Activated CD8-positive, alpha-beta T cell treated with anti-CD3 and anti-CD28 coated beads, Interleukin-2, amount 10 ng/mL, durations not matched to agents 7 days and 5 days (primary cell): ENCODE measurements at regions not wholly inside any gene's neighbourhood (a gene's known extent, or its start where the extent isn't known, plus 50 kb on each side); places are given as distances from the start of the nearest gene placed in this dataset.

Experiments
- ATAC-seq: fragments of 150-1000 bp; cut with Tn5 transposase; one replicate; pipeline ENCODE4 v1.10.0; 2021; ENCODE audit warnings: moderate library complexity
- CTCF ChIA-PET: fragments of 350-600 bp; sonication (Branson Sonifier 250); formaldehyde crosslinking; loops from one replicate; lab custom pipeline; 2021; ENCODE audit warnings: antibody characterized with exemption; lab: Charles Lee
- POLR2A ChIA-PET: fragments of 350-600 bp; sonication (Branson Sonifier 250); formaldehyde crosslinking; loops from one replicate; lab custom pipeline; 2021; ENCODE audit warnings: antibody characterized with exemption; lab: Charles Lee
- DNase-seq: peaks from one replicate; pipeline ENCODE4 v3.0.0-alpha.2; 2020
- H3K27ac Mint-ChIP-seq: one replicate; pipeline ENCODE4 v1.8.0; 2021; ENCODE audit warnings: mild to moderate bottlenecking, mixed read lengths
- H3K27me3 Mint-ChIP-seq: one replicate; pipeline ENCODE4 v1.8.0; 2021; ENCODE audit warnings: low read depth, mixed read lengths
- H3K36me3 Mint-ChIP-seq: one replicate; pipeline ENCODE4 v1.8.0; 2021; ENCODE audit warnings: low read depth, mixed read lengths
- H3K4me1 Mint-ChIP-seq: one replicate; pipeline ENCODE4 v1.8.0; 2021; ENCODE audit warnings: low read depth, mixed read lengths
- H3K4me3 Mint-ChIP-seq: one replicate; pipeline ENCODE4 v1.8.0; 2021; ENCODE audit warnings: mild to moderate bottlenecking, mixed read lengths
- H3K9me3 Mint-ChIP-seq: one replicate; pipeline ENCODE4 v1.8.0; 2022; ENCODE audit warnings: mixed read lengths; ENCODE audit not compliant: insufficient read depth

DNA sequence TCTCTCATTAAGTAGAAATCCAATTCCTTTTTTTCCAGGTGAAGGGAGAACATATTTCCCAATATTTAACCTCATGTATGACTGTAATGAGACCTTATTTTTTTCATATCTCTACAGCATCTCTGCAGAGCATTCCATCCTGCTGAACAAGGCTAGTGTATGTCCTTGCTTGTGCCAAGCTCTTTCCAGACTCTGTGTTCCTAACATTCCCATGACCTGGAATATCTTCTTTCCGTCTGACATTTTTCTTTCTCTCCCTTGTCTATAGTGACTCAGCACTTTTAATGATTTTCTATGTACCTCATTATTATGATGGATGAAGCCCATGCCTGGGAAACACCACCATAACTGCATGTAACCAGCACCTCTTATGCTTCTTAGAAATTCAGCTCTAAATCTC, 278.3 kb upstream of the NRIP1 start:
- ChIA-PET CTCF (no interaction called here), POLR2A (no interaction called here)
- ATAC-seq, result no peak
- Mint-ChIP-seq H3K27me3 (peaks cover 4% of the 10 kb centered on the region), H3K36me3 (no peaks in the 10 kb centered on the region), H3K4me1 (no peaks in the 10 kb centered on the region), H3K9me3 (no peaks in the 10 kb centered on the region), H3K4me3 (no peak overlapping the region), H3K27ac (no peak overlapping the region)
- DNase-seq, result no peak

GRCh38 chr21:15352009-15352408, 287.2 kb upstream of the NRIP1 start:
- H3K9me3 Mint-ChIP-seq, result no peaks in the 10 kb centered on the region
- no peak for DNase-seq
- CTCF ChIA-PET, result no interaction called here
- no peak for ATAC-seq
- H3K4me3 Mint-ChIP-seq, result no peak overlapping the region
- H3K36me3 Mint-ChIP-seq, result no peaks in the 10 kb centered on the region
- H3K4me1 Mint-ChIP-seq, result no peaks in the 10 kb centered on the region
- no peak overlapping the region for H3K27ac Mint-ChIP-seq
- POLR2A ChIA-PET, result no interaction called here
- peaks cover 4% of the 10 kb centered on the region for H3K27me3 Mint-ChIP-seq

- ATAC-seq (no peak), DNase-seq (no peak)
- CTCF ChIA-PET, result no interaction called here
- Mint-ChIP-seq H3K27me3 (no peaks in the 10 kb centered on the region), H3K36me3 (no peaks in the 10 kb centered on the region), H3K4me3 (no peak overlapping the region), H3K4me1 (no peaks in the 10 kb centered on the region), H3K9me3 (no peaks in the 10 kb centered on the region), H3K27ac (no peak overlapping the region)
- POLR2A ChIA-PET, result no interaction called here
Observed at GRCh38 chr21:15353546-15353945, 288.7 kb upstream of the NRIP1 start.

DNA sequence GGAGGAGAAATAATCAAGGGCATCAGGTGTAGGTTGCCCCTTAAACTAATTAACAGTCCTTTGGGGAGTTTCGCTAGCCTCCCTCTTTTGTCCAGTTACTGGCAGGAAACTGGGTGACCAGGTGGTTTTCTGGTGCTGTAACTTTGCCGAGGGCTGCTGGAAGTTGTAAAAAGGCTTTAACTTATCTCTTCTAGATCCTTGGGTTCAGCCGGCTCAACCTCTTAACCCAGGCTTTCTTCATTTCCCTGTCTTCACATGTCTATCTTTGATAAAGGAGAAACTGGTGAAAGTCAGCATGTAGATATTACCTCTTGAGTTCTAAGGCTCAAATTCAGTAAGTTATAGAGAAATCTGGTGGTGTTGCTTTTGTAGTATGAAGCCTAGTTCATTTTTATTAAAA, 289.7 kb upstream of the NRIP1 start:
- ATAC-seq, result no peak
- DNase-seq, result no peak
- Mint-ChIP-seq H3K4me1 (no peaks in the 10 kb centered on the region), H3K27me3 (no peaks in the 10 kb centered on the region), H3K9me3 (no peaks in the 10 kb centered on the region), H3K36me3 (no peaks in the 10 kb centered on the region), H3K27ac (no peak overlapping the region), H3K4me3 (no peak overlapping the region)
- POLR2A ChIA-PET, result no interaction called here
- CTCF ChIA-PET, result no interaction called here

GRCh38 chr21:15355066-15355465, 290.3 kb upstream of the NRIP1 start:
- H3K27me3 Mint-ChIP-seq, result no peaks in the 10 kb centered on the region
- ATAC-seq, result no peak
- no peak overlapping the region for H3K27ac Mint-ChIP-seq
- ChIA-PET CTCF (no interaction called here), POLR2A (no interaction called here)
- H3K9me3 Mint-ChIP-seq, result no peaks in the 10 kb centered on the region
- DNase-seq, result no peak
- no peak overlapping the region for H3K4me3 Mint-ChIP-seq
- H3K36me3 Mint-ChIP-seq, result no peaks in the 10 kb centered on the region
- H3K4me1 Mint-ChIP-seq, result no peaks in the 10 kb centered on the region

GRCh38 chr21:15359251-15359650, 294.5 kb upstream of the NRIP1 start:
- no peak for DNase-seq
- ChIA-PET POLR2A (no interaction called here), CTCF (no interaction called here)
- Mint-ChIP-seq H3K36me3 (no peaks in the 10 kb centered on the region), H3K4me1 (no peaks in the 10 kb centered on the region), H3K27me3 (no peaks in the 10 kb centered on the region), H3K4me3 (no peak overlapping the region), H3K27ac (no peak overlapping the region), H3K9me3 (no peaks in the 10 kb centered on the region)
- ATAC-seq, result no peak

DNA sequence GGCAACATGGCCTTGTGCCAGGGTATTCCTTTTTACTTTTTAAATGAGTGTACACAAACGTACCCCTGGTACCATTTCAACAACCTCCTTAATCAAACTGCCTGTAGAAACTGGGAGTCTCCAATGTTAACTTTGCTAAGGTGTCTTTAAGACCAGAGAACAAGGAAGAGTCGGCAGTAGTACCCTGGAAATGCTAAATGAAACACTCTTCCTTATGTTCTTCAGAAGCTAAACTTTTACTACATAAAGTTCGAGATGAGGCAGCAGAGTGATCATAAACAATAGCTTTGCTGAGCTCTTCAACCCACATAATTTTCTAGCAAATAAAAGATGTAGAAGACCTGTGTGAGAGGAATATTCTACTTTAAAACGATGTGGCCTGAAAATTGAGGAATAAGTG, 297.7 kb upstream of the NRIP1 start:
- Mint-ChIP-seq H3K4me3 (no peak overlapping the region), H3K27ac (no peak overlapping the region), H3K36me3 (no peaks in the 10 kb centered on the region), H3K27me3 (no peaks in the 10 kb centered on the region), H3K9me3 (peaks cover 6% of the 10 kb centered on the region), H3K4me1 (no peaks in the 10 kb centered on the region)
- DNase-seq, result no peak
- ChIA-PET CTCF (no interaction called here), POLR2A (no interaction called here)
- no peak for ATAC-seq

- DNase-seq, result no peak
- no peaks in the 10 kb centered on the region for H3K27me3 Mint-ChIP-seq
- no peaks in the 10 kb centered on the region for H3K36me3 Mint-ChIP-seq
- no peak overlapping the region for H3K27ac Mint-ChIP-seq
- ChIA-PET POLR2A (no interaction called here), CTCF (no interaction called here)
- no peaks in the 10 kb centered on the region for H3K4me1 Mint-ChIP-seq
- no peak for ATAC-seq
- no peak overlapping the region for H3K4me3 Mint-ChIP-seq
- H3K9me3 Mint-ChIP-seq, result peaks cover 6% of the 10 kb centered on the region
Observed at GRCh38 chr21:15363921-15364320, 299.1 kb upstream of the NRIP1 start.

- DNase-seq (no peak), ATAC-seq (no peak)
- H3K4me1 Mint-ChIP-seq, result no peaks in the 10 kb centered on the region
- no peaks in the 10 kb centered on the region for H3K27me3 Mint-ChIP-seq
- peaks cover 6% of the 10 kb centered on the region for H3K9me3 Mint-ChIP-seq
- H3K27ac Mint-ChIP-seq, result no peak overlapping the region
- no peak overlapping the region for H3K4me3 Mint-ChIP-seq
- no peaks in the 10 kb centered on the region for H3K36me3 Mint-ChIP-seq
- POLR2A ChIA-PET, result no interaction called here
- CTCF ChIA-PET, result no interaction called here
Observed at GRCh38 chr21:15365751-15366392, 301.1 kb upstream of the NRIP1 start.

DNA sequence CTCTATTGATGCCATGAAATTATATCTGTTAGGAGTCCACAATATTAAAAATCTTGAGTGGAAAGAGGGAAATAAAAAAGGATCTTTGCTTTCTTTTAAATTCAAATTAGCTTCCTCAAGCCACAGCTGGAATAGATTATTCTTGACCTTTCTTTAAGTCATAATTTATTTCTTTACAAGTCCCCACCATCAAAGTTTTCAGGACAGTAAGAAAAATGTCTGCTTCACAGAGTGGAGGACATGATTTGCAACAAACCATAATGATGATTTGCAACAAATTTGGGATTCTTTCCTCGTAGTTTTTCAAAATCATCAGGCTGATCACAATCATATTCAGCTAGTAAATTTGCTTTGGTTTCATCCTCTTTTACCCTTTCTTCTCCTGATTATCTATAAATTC, 301.8 kb upstream of the NRIP1 start:
- POLR2A ChIA-PET, result no interaction called here
- H3K36me3 Mint-ChIP-seq, result no peaks in the 10 kb centered on the region
- no peak overlapping the region for H3K27ac Mint-ChIP-seq
- DNase-seq (no peak), ATAC-seq (no peak)
- H3K27me3 Mint-ChIP-seq, result no peaks in the 10 kb centered on the region
- CTCF ChIA-PET, result no interaction called here
- H3K9me3 Mint-ChIP-seq, result peaks cover 6% of the 10 kb centered on the region
- H3K4me1 Mint-ChIP-seq, result no peaks in the 10 kb centered on the region
- H3K4me3 Mint-ChIP-seq, result no peak overlapping the region

- H3K36me3 Mint-ChIP-seq, result no peaks in the 10 kb centered on the region
- DNase-seq, result no peak
- no peak overlapping the region for H3K27ac Mint-ChIP-seq
- H3K4me1 Mint-ChIP-seq, result no peaks in the 10 kb centered on the region
- ChIA-PET CTCF (no interaction called here), POLR2A (no interaction called here)
- no peak for ATAC-seq
- no peaks in the 10 kb centered on the region for H3K27me3 Mint-ChIP-seq
- H3K4me3 Mint-ChIP-seq, result no peak overlapping the region
- peaks cover 6% of the 10 kb centered on the region for H3K9me3 Mint-ChIP-seq
Observed at GRCh38 chr21:15367061-15367626, 302.3 kb upstream of the NRIP1 start.

GRCh38 chr21:15370462-15370975, 305.7 kb upstream of the NRIP1 start:
- H3K4me1 Mint-ChIP-seq, result no peaks in the 10 kb centered on the region
- DNase-seq (no peak), ATAC-seq (no peak)
- no peak overlapping the region for H3K4me3 Mint-ChIP-seq
- H3K27me3 Mint-ChIP-seq, result no peaks in the 10 kb centered on the region
- POLR2A ChIA-PET, result no interaction called here
- H3K9me3 Mint-ChIP-seq, result peaks cover 3% of the 10 kb centered on the region
- CTCF ChIA-PET, result no interaction called here
- no peaks in the 10 kb centered on the region for H3K36me3 Mint-ChIP-seq
- H3K27ac Mint-ChIP-seq, result no peak overlapping the region

GRCh38 chr21:15373941-15374340, 309.1 kb upstream of the NRIP1 start:
- Mint-ChIP-seq H3K4me1 (no peaks in the 10 kb centered on the region), H3K27me3 (no peaks in the 10 kb centered on the region), H3K27ac (no peak overlapping the region), H3K36me3 (no peaks in the 10 kb centered on the region), H3K9me3 (no peaks in the 10 kb centered on the region), H3K4me3 (no peak overlapping the region)
- DNase-seq (no peak), ATAC-seq (no peak)
- CTCF ChIA-PET, result no interaction called here
- POLR2A ChIA-PET, result no interaction called here
